HG02852 (cell line): ENCODE measurements at regions not wholly inside any gene's neighbourhood (a gene's known extent, or its start where the extent isn't known, plus 50 kb on each side); places are given as distances from the start of the nearest gene placed in this dataset.

ENCODE experiments used
- ATAC-seq: cut with Tn5 transposase; IDR thresholded peaks from one replicate; pipeline ENCODE4 v1.9.1; 2021; ENCODE audit warnings: mild to moderate bottlenecking, moderate library complexity; ENCODE audit not compliant: unreplicated experiment

DNA sequence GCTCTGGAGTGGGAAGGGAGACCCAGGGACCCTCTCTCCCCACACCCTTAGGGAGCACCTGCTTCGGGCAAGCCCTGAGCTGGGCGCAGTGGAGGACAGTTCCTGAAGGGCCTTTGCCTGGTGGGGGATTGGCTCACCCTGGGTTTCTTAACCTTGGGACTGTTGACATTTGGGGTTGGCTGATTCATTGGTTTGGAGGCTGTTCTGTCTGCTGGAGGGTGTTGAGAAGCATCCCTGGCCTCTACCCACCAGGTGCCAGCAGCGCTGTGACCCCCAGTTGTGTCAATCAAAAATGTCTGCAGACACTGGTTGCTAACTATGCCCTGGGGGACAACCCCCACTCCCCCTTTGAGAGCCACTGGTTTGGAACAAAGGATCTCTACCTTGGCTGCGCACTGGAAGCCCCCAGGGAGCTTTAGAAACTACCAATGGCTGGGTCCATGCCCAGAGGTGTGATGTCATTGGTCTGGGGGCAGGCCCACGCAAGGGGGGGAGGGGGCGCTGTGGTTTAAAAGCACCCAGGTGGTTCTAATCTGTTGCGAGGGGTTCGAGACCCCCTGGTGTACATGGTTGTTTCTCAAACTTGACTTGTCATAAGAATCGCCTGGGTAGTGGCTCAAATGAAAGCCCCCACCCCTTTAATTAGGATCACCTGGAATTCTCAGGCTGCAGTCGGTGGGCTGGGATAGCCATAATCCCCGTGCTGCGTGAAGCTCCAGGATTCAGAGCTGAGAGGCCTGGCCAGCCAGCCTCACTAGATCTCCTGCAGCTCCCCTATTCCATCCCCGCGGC is 151.9 kb upstream of the GSE1 start:
- no peak for ATAC-seq

GRCh38 chr16:85461814-85462713 is 151.1 kb upstream of the GSE1 start:
- ATAC-seq: no peak

GRCh38 chr16:85462714-85463611 is 150.2 kb upstream of the GSE1 start:
- ATAC-seq: no peak

DNA sequence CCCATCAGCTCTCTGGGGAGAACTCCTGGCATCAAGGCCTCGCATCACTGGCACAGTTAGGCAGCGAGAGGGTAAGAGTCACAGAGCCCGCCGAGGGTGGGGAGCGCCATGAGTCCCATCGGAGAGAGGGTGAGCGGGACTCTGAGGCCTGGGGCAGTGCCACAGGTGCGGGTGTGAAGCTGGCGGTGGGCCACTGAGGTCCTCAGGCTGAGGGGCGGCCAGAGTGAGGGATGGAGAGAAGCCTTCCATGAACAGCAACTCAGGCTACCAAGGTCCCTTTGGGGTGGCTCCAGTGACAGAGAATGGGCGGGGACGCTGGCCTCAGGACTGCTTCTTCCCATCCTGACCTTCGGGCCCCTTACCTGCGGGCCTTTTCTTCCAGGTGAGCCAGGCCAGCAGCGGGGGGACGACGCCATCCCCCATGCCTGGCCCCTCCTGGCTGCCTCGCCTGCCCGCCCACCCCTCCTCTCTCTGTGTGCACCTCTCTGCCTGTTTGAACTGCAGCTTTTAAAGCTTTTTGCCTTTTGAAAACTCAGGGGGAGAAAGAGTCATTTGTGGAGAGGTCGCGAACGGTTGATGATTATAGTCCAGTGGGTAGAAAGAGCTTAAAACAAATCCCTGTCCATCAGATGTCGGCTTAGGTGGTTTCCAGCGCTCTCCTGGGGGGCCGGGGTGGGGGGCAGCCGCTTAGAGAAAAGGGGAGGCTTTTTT is 149.3 kb upstream of the GSE1 start:
- ATAC-seq: no peak

DNA sequence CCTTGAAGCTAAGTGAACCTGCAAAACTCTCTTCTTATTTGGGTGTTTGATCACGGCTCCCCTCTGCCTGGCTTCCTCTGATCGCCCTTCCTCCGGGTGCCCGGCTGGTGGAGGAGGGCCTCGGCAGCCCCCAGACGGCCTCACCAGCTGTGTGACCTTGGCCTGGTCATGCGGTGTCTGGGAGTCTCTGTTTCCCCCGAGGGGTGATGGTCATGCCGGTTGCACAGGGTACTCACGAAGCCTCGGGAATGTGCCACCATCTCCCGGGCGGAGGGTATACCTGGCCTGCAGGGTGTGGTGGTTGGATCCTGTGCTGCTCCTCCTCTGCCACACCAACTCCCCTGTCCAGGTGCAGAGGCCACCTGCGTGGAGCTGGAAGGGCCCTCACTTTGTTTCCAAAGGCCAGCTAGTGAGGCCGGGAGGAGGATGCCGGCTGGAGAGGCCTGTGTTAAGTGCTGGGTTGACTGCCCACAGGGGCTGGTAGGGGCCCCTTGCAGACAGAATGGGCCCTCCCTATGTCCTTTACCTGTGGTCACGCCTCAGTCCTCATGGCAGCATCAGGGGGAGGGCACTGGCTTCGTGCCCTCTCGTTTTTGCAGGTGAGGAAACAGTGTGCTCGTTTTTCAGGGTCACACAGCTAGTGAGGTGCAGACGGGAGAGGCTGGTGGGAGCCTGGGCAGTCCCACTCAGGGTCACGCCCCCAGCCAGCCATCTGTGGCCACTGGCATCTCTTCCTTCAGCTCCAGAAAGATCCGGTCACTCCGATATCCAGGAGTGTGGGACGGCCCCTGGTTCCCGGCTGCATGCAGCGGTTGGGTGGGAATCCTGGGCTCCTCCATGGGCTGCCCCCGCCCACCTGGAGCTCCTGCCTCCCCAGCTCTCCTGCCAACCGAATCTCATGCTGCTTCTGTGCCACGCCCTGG is 148.5 kb upstream of the GSE1 start:
- no peak for ATAC-seq

DNA sequence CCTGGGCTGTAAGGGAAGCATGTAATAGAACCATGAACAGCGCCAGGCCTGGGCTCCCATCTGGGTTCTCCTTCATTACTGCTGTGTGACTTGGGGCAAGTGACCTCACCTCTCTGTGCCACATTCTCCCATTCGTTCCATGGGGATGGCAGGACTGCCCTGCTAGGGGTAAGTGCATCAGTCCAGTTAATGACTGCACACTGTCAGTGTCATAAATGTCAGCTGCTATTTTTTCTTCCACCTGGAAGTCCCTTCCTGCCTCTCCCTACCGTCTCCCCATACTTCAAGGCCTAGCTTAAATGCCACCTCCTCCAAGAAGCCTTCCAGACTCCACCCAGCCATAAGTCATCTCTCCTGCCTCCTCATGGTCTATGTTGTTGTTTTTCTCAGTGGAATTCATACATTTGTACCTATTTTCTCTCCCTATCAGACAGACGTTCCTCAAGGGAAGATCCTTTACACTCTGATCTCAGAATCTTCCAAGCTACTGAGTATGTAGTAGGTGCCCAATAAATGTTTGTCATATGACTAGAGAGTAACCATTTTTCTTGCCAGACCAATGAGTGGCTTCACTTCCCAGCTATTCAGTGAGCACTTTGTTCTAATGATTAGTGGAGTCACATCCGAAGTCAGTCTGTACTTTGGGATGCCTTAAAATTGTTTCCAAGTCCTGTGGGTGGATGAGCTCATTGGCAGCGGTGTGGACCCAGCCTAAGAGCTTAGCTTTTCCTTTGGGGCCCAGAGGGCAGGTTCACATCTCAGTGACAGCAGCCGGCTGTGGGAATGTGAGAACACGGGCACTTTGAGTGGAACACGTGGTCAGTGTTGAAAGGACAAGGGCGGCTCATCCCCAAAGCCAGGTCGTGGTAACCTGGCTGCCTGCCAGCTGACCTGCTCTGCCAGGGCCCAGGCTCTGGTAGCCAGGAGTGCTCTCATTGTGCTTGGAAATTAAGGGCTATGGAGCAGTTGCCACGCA is 147.5 kb upstream of the GSE1 start:
- ATAC-seq: no peak

DNA sequence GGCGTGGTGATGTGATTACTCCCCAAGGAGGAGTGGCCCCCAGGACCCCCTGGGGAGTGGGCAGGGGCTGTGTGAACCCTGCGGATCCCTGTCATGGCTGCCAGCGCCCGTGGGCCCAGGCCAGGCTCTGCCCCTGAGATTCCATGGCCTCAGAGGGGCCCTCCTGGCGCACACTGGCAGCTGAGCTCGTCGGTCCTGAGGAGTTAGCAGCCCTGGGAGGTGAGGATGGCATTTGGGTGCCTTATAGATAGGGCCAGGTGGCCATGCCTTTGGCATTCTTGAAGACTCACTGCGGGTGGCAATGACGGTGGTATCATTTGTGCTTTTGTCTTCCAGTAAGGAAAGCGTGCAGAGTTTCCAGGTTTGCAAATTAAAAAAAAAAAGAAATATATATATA is 146.8 kb upstream of the GSE1 start:
- ATAC-seq: no peak

DNA sequence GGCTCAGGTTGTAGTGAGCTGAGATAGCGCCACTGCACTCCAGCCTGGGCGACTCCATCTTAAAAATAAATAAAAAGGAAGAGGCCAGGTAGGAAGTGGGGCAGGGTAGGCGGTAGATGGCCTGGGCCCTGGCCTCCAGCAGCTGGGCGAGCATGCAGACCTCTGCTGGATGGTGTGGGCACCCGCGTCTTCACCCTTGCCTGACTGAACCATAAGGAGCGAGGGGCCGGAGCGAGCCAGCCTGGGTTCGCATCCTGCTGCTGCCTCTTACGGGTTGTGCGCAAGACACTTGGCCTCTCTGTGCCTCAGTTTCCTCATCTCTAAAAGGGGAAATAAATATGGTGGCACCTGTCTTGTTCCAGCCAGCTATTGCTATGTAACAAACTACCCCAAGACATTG is 146.1 kb upstream of the GSE1 start:
- ATAC-seq: no peak

DNA sequence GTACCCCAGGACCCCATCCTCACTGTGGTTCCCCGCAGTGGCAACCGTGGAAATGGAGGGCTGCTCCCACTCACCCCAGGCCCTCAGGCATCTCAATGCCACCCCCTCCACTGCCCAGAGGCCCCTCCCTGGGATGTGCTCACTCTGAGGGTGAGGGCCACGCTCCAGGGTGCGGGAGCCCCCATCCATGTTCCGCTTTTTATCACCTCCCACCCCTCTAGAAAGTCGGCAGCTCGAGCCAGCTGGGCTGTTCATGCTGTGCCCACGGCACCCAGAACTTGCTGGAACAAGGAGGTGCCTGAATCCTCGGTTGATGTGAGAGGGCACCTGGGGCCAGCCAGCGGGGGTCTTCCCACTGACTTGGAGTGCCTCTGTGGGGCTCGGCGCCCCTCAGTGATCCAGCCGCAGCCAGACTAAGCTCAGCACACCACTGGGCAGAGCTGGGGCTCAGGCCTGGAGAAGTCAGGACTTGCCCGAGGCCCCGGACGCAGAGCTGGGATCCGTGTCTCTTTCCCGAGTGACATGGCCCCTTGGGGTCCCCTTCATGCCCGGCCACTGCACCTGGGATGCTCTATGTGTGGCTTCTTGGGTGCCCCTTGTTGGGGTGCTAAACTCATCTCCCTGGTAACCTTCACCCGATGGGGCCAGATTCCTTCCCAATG is 143.1 kb upstream of the GSE1 start:
- no peak for ATAC-seq

DNA sequence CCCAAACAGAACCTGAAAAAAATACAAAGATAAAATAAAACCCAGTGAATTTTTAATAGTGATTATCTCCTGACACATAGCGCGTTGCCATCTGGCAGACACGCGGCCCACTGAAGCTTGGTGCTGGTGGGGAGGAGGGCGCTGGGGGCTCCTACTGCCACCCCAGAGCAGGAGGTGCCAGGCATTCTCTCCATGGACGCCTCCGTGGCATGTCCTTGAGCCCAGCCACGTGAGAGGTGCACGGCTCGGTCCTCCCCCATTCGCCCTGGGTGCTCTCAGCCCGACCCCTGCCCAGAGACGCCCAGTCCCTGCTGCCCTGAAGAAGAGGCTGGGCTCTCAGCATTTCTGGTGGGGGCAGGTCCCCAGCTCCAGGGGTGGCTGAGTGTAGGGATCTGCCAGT is 142.2 kb upstream of the GSE1 start:
- ATAC-seq: no peak

DNA sequence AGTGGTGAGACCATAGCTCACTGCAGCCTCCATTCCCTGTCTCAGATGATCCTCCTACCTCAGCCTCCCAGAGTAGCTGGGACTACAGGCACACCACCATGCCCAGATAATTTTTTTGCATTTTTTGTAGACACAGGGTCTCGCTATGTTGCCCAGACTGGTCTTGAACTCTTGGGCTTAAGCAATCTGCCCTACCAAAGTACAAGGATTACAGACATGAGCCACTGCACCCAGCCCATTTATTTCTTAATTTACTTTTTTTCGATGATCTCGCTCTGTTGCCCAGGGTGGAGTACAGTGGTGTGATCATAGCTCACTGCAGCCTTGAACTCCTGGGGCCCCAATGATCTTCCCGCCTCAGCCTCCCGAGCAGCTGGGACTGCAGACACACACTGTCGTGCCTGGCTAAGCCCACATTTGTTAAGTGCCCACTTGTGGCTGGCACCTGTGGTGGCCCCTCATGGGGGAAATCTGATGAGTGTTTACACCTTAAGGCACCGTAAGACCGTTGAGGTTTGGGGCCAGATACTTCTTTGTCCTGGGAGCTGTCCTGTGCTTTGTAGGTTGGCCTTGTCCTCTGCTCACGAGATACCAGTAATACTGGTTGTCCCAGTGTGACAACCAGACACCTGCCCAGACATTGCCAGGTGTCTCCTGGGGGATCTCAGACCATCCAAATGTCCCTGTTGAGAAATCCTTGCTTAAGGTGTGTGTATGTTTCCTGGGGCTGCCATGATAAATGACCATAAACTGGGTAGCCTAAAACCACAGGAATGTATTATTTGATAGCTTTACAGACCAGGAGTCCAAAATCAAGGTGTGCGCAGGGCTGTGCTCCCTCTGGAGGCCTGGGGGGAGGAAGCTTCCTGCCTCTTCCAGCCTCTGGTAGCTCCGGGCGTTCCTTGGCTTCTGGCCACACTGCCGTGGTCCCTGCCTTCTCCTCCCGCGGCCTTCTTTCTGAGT is 141.4 kb upstream of the GSE1 start:
- ATAC-seq: no peak

DNA sequence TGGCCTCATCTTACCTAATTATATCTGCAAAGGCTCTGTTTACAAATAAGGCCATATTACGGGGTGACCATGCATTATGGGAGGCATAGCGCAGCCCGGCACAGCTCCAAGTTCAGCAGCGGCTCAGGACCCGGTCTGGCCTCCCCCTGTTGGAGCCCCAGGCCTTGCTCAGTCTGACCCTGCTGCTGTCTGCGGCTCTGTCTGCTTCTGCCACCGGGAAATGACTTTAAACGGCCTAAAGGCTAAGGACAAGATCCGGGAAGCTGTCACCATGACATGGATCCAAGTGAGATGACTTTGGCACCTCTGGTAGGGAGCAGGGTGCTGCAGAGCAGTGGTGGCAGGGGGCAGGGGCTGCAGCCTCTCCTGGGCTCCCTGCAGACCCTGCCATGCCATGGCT is 140.6 kb upstream of the GSE1 start:
- no peak for ATAC-seq

DNA sequence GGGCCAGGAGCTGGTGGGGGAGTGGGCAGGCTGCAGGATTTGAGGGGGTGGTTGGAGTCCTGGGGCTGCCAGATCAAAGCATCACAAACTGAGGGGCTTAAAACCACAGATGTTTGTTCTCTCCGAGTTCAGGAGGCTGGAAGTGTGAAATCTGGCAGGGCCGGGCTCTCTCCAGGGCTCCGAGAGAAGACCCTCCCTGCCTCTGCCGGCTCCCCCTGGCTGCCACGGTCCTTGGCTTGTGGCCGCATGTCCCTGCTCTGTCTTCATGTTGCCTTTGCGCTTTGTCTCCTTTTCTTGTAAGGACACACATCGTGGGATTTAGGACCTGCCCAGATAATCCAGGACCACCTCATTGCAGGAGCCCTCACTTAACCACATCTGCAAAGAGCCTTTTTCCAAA is 139.8 kb upstream of the GSE1 start:
- no peak for ATAC-seq

GRCh38 chr16:85473909-85474620 is 139.1 kb upstream of the GSE1 start:
- no peak for ATAC-seq

- no peak for ATAC-seq
Observed at GRCh38 chr16:85474621-85475217, 138.4 kb upstream of the GSE1 start.

DNA sequence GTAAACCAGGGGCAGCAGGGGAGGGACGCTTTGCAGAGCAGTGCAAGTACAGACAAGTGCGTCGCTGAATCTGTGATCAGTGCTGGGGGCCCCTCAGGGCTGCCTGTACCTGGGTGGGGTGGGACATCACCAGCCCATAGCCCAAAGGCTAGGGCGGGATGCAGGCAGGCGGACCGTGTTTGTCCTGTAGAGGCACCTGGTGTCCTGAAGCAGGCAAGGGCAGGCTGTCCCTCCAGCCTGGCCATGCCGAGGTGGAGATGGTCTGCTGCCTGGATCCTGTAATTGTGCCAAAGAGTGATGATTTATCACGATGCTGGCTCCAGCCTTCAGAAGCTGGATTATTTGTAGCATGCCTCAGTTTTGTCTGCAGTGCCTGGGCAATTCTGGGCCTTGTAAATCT is 137.9 kb upstream of the GSE1 start:
- no peak for ATAC-seq
